A549 (cell line): ENCODE measurements at regions not wholly inside any gene's neighbourhood (a gene's known extent, or its start where the extent isn't known, plus 50 kb on each side); places are given as distances from the start of the nearest gene placed in this dataset.

Experiments
- ATAC-seq, 2 experiments: fragments of 200-7000 bp in 1 of 2; fragments of >200 bp in 1 of 2; cut with Nextera tagmentation in 1 of 2; cut with Tn5 transposase in 1 of 2; 3 replicates each; pipeline versions ENCODE4 v1.8.0 to v1.9.1; 2018 to 2020; ENCODE audit warnings: mild to moderate bottlenecking in 1 of 2, moderate library complexity in 1 of 2
- CTCF ChIA-PET: fragments of 300-600 bp; sonication (Branson Sonifier 250); formaldehyde crosslinking; extraction: SDS; loops from one replicate; lab custom pipeline; 2021; ENCODE audit warnings: antibody characterized with exemption, inconsistent platforms; lab: Yijun Ruan, JAX
- POLR2A ChIA-PET: fragments of 350-600 bp; formaldehyde crosslinking; extraction: SDS; loops from one replicate; lab custom pipeline; 2021; ENCODE audit warnings: antibody characterized with exemption, inconsistent platforms; lab: Yijun Ruan, JAX
- DNase-seq, 2 experiments: peaks; one replicate each; pipeline versions ENCODE4 v3.0.0 to v3.0.0-alpha.2; 2011 to 2016; ENCODE audit warnings: low read depth in 1 of 2, low spot score in 1 of 2
- FAIRE-seq: peaks from 2 replicates; lab custom pipeline; 2011; peaks lifted over from hg19 to GRCh38; lab: Jason Lieb, UNC
- H3K27ac ChIP-seq, 2 experiments: fragments of >200 bp; sonication (Bioruptor Twin); formaldehyde crosslinking; 3 replicates each; pipeline ENCODE4 v1.5.1; 2016 to 2017
- H3K4me1 ChIP-seq: fragments of >200 bp; sonication (Bioruptor Twin); formaldehyde crosslinking; 3 replicates; pipeline ENCODE4 v1.6.1; 2016
- H3K4me2 ChIP-seq: fragments of >200 bp; sonication (Bioruptor Twin); formaldehyde crosslinking; 3 replicates; pipeline ENCODE4 v1.6.1; 2016
- H3K4me3 ChIP-seq: fragments of >200 bp; sonication (Bioruptor Twin); formaldehyde crosslinking; 3 replicates; pipeline ENCODE4 v1.5.1; 2016
- H3K9me3 ChIP-seq: fragments of >200 bp; sonication (Bioruptor Twin); formaldehyde crosslinking; 3 replicates; pipeline ENCODE4 v1.6.1; 2016
- ATOH8 ChIP-seq: fragments of 250-450 bp; sonication (Bioruptor Pico); IDR thresholded peaks from 2 replicates; pipeline ENCODE4 v1.5.0; 2020; ENCODE audit warnings: low read depth, mild to moderate bottlenecking, moderate library complexity
- CHD2 ChIP-seq: fragments of 150-350 bp; IDR thresholded peaks from 2 replicates; pipeline ENCODE4 v1.6.1; 2014; ENCODE audit warnings: low read length; ENCODE audit not compliant: partially characterized antibody
- CHD4 ChIP-seq: fragments of 200-600 bp; sonication (generic); IDR thresholded peaks from 2 replicates; pipeline ENCODE4 v1.6.1; 2016; ENCODE audit warnings: antibody characterized with exemption, mild to moderate bottlenecking, borderline replicate concordance
- FOSB ChIP-seq: fragments of 250-450 bp; sonication (Bioruptor Pico); IDR thresholded peaks from 2 replicates; pipeline ENCODE4 v1.5.0; 2020; ENCODE audit warnings: mild to moderate bottlenecking, moderate library complexity
- FOSL2 ChIP-seq, 2 experiments: fragments of 450-650 bp in 1 of 2; fragments of >200 bp in 1 of 2; sonication (Bioruptor Twin) in 1 of 2; formaldehyde crosslinking; IDR thresholded peaks; 2 replicates each; pipeline versions ENCODE4 v1.5.0 to v1.6.1; 2016 to 2020; ENCODE audit warnings: mild to moderate bottlenecking in 1 of 2, moderate library complexity in 1 of 2
- HES2 ChIP-seq: fragments of >200 bp; sonication (Bioruptor Twin); formaldehyde crosslinking; IDR thresholded peaks from 2 replicates; pipeline ENCODE4 v1.6.1; 2016
- HEYL ChIP-seq: fragments of 250-450 bp; sonication (Bioruptor Pico); IDR thresholded peaks from 2 replicates; pipeline ENCODE4 v1.8.0; 2021; ENCODE audit warnings: mild to moderate bottlenecking, moderate library complexity
- HMGXB4 ChIP-seq: fragments of 250-450 bp; sonication (Bioruptor Pico); IDR thresholded peaks from 2 replicates; pipeline ENCODE4 v1.5.0; 2021; ENCODE audit warnings: mild to moderate bottlenecking, moderate library complexity, borderline replicate concordance
- HOXA7 ChIP-seq: fragments of 250-450 bp; sonication (Bioruptor Pico); IDR thresholded peaks from 2 replicates; pipeline ENCODE4 v1.5.0; 2020; ENCODE audit warnings: mild to moderate bottlenecking, moderate library complexity
- HOXB13 ChIP-seq: fragments of 250-450 bp; sonication (Bioruptor Pico); IDR thresholded peaks from 2 replicates; pipeline ENCODE4 v1.5.0; 2020; ENCODE audit warnings: low read depth, mild to moderate bottlenecking, moderate library complexity
- JUNB ChIP-seq: fragments of >200 bp; sonication (Bioruptor Twin); formaldehyde crosslinking; IDR thresholded peaks from 2 replicates; pipeline ENCODE4 v1.6.1; 2016
- KDM5A ChIP-seq: fragments of 200-600 bp; sonication (generic); IDR thresholded peaks from 2 replicates; pipeline ENCODE4 v1.6.1; 2016; ENCODE audit warnings: antibody characterized with exemption, mild to moderate bottlenecking
- MAFK ChIP-seq: fragments of 450-650 bp; IDR thresholded peaks from 2 replicates; pipeline ENCODE4 v1.6.1; 2014; ENCODE audit not compliant: partially characterized antibody
- MAZ ChIP-seq: fragments of 150-350 bp; IDR thresholded peaks from 2 replicates; pipeline ENCODE4 v1.6.1; 2014; ENCODE audit warnings: antibody characterized with exemption, low read depth, low read length, borderline replicate concordance
- NR3C1 ChIP-seq: fragments of >200 bp; sonication (Bioruptor Twin); formaldehyde crosslinking; IDR thresholded peaks from 3 replicates; pipeline ENCODE4 v1.6.1; 2017
- RAD21 ChIP-seq, 2 experiments: fragments of >200 bp in 1 of 2; sonication (Bioruptor Twin) in 1 of 2; formaldehyde crosslinking in 1 of 2; IDR thresholded peaks in 1 of 2; conservative IDR thresholded peaks in 1 of 2; 2 replicates in 1 of 2; 3 replicates in 1 of 2; pipeline ENCODE4 v1.6.1; 2012 to 2018; ENCODE audit warnings: inconsistent platforms in 1 of 2
- RFX5 ChIP-seq: fragments of 450-650 bp; IDR thresholded peaks from 2 replicates; pipeline ENCODE4 v1.7.1; 2014; ENCODE audit warnings: antibody characterized with exemption, mild to moderate bottlenecking, moderate library complexity
- RNF2 ChIP-seq: fragments of 200-600 bp; sonication (generic); IDR thresholded peaks from 2 replicates; pipeline ENCODE4 v1.6.1; 2016; ENCODE audit warnings: low read depth, mild to moderate bottlenecking, antibody characterized with exemption, moderate library complexity, borderline replicate concordance
- ZC3H11A ChIP-seq: fragments of 450-650 bp; IDR thresholded peaks from 2 replicates; pipeline ENCODE4 v1.6.1; 2014; ENCODE audit warnings: antibody characterized with exemption, mild to moderate bottlenecking
- WGBS: methylation state at CpG from one replicate; pipeline ENCODE4 v1.1.6; 2017; ENCODE audit errors: missing lambda C conversion rate; 5-methylcytosine and 5-hydroxymethylcytosine counted together
- TF ChIP-seq, protein P1 (sequence below): IDR thresholded peaks from 2 replicates; pipeline ENCODE4 v1.6.1; 2012

DNA sequence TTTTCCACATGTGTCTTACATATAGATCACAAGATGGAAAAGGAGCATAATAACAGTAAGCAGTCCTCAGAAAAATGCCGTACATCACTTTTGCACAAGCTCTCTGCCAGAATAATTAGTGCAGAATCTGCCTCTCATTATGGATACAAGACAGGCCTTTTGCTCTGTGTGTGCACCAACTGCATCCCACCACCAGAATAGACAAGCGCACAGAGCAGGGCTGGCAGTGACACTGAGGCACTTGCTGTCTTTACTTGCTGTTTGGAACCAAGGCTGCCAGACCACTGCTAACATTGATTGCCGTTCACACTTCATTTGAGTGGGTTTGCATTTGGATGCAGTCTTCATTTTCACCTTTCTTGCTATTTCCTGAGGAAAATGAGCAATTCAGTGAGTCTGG lies 741.3 kb downstream of the TLE1 start (continued):
- TF ChIP-seq HMGXB4 = no peak
- TF ChIP-seq, all 56 proteins: peak for 0

DNA sequence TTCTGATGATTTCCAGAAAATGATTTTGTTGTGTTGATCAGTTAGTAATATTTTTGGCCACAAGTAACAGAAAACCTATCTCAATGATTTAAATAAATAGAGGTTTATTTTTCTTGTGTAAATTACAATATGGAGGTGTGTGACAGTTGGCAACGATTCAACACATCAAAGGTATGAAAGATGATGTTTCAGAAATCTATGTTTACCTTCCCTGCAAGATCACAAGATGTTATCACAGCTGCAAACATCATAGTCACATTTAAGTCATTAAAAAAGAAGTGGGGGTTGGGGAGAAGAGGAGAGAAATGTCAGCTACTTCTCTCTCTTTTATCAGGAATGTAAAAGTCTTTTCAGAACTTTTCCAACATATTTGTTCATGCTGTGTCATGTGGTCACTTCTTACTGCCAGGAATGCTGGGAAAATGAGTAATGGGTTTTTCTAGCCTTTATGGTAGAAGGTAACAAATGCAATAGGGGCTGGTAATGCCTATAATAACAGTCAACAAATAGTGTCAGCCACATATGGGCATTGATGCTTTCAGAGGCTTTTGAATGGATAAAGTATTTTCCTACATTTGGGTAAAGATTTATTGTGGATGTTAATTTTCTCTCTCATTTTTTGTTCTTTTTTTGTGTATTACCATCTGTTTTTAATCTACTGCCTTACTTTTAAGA lies 742.7 kb downstream of the TLE1 start:
- POLR2A ChIA-PET = no interaction called here
- CTCF ChIA-PET = no interaction called here
- ATAC-seq = no peak
- Histone ChIP-seq H3K4me2 (no peak overlapping the region), H3K4me1 (no peaks in the 10 kb centered on the region), H3K4me3 (no peak overlapping the region), H3K9me3 (no peaks in the 10 kb centered on the region), H3K27ac (no peak overlapping the region)
- 3% methylated on average over 1 of the region's 1 CpG for WGBS
- FAIRE-seq = no peak
- no peak for DNase-seq
- TF ChIP-seq CHD2 (no peak), RNF2 (no peak), JUNB (no peak), ZC3H11A (no peak), FOSL2 (IDR thresholded peaks at IDR 0.05) (no peak), FOSL2 (CRISPR knock-in tag; IDR thresholded peaks at IDR 0.05) (no peak), RAD21 (conservative IDR thresholded peaks at IDR 0.05 in 1 of 2, IDR thresholded peaks at IDR 0.05 in 1 of 2) (no peak), HEYL (CRISPR knock-in tag) (no peak), HES2 (no peak), KDM5A (no peak), CHD4 (no peak), HOXA7 (CRISPR knock-in tag) (no peak), FOSB (CRISPR knock-in tag) (no peak), NR3C1 (no peak)
- TF ChIP-seq, protein P1, sequence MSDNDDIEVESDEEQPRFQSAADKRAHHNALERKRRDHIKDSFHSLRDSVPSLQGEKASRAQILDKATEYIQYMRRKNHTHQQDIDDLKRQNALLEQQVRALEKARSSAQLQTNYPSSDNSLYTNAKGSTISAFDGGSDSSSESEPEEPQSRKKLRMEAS = no peak

DNA sequence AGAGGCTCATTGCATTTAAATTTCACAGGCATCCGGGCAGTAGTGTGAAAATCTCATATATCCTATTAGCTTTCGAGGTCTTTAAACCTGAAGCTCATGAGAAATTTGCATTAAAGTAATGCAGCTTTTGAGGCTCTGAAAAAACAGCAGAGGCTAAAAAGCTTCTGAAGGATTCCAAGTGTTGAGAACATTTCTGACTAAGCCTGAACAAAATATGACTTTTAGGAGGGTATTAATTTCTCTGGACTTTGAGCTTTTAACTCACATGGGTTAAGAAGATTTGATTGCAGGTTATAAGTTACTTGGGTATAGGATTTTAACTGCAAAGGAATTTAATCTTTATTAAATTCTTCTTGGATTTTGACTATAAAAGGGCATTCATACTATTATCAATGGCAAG lies 743.9 kb downstream of the TLE1 start:
- TF ChIP-seq MAFK = no peak
- TF ChIP-seq RFX5 = no peak
- no peak for TF ChIP-seq MAZ
- TF ChIP-seq ZC3H11A = no peak
- no peak for TF ChIP-seq ATOH8 (CRISPR knock-in tag)
- TF ChIP-seq HOXB13 = no peak
- H3K4me3 ChIP-seq = no peak overlapping the region
- 86% methylated on average over 2 of the region's 2 CpGs for WGBS
- H3K27ac ChIP-seq = no peak overlapping the region
- ATAC-seq (no peak), DNase-seq (no peak), FAIRE-seq (no peak)
- ChIA-PET POLR2A (no interaction called here), CTCF (no interaction called here)
- no peak overlapping the region for H3K4me2 ChIP-seq
- H3K9me3 ChIP-seq = no peaks in the 10 kb centered on the region
- H3K4me1 ChIP-seq = no peaks in the 10 kb centered on the region
